SK-N-SH treated with all-trans-retinoic acid at 6 μM for 48 hours (cell line): ENCODE measurements at regions not wholly inside any gene's neighbourhood (a gene's known extent, or its start where the extent isn't known, plus 50 kb on each side); places are given as distances from the start of the nearest gene placed in this dataset.

Experiments
- ATAC-seq: fragments of 200-7000 bp; cut with Tn5 transposase; 3 replicates; pipeline ENCODE4 v1.9.1; 2020; ENCODE audit warnings: mild to moderate bottlenecking, moderate library complexity
- ARNTL ChIP-seq: fragments of 450-650 bp; formaldehyde crosslinking; IDR thresholded peaks from 2 replicates; pipeline ENCODE4 v1.5.0; 2020; ENCODE audit warnings: low read depth, mild to moderate bottlenecking, moderate library complexity, borderline replicate concordance
- BACH2 ChIP-seq: fragments of 250-450 bp; sonication (Bioruptor Pico); IDR thresholded peaks from 2 replicates; pipeline ENCODE4 v1.9.0; 2021; ENCODE audit warnings: mild to moderate bottlenecking, borderline replicate concordance
- CSDC2 ChIP-seq: fragments of 250-450 bp; sonication (Bioruptor Pico); IDR thresholded peaks from 2 replicates; pipeline ENCODE4 v1.5.0; 2020; ENCODE audit warnings: mild to moderate bottlenecking, moderate library complexity
- CSRNP3 ChIP-seq: fragments of 250-450 bp; sonication (Bioruptor Pico); IDR thresholded peaks from 2 replicates; pipeline ENCODE4 v1.5.1; 2021; ENCODE audit warnings: mild to moderate bottlenecking, moderate library complexity
- ESRRG ChIP-seq: fragments of 250-450 bp; sonication (Bioruptor Pico); IDR thresholded peaks from 2 replicates; pipeline ENCODE4 v1.6.1; 2021; ENCODE audit warnings: mild to moderate bottlenecking
- GLIS3 ChIP-seq: fragments of 250-450 bp; sonication (Bioruptor Pico); IDR thresholded peaks from 2 replicates; pipeline ENCODE4 v1.5.0; 2020; ENCODE audit warnings: mild to moderate bottlenecking, moderate library complexity
- ISL1 ChIP-seq: fragments of 250-450 bp; sonication (Bioruptor Pico); IDR thresholded peaks from 2 replicates; pipeline ENCODE4 v2.1.2; 2022; ENCODE audit warnings: mild to moderate bottlenecking, moderate library complexity
- OSR1 ChIP-seq: fragments of 250-450 bp; sonication (Bioruptor Pico); IDR thresholded peaks from 2 replicates; pipeline ENCODE4 v1.8.0; 2022; ENCODE audit warnings: moderate library complexity, mild to moderate bottlenecking, inconsistent platforms
- POU6F1 ChIP-seq: fragments of 250-450 bp; sonication (Bioruptor Pico); IDR thresholded peaks from 2 replicates; pipeline ENCODE4 v1.8.0; 2021; ENCODE audit warnings: low read depth, mild to moderate bottlenecking, moderate library complexity, borderline replicate concordance
- PPARA ChIP-seq: fragments of 250-450 bp; sonication (Bioruptor Pico); IDR thresholded peaks from 2 replicates; pipeline ENCODE4 v1.5.0; 2020; ENCODE audit warnings: mild to moderate bottlenecking, borderline replicate concordance
- RARB ChIP-seq: fragments of 250-450 bp; sonication (Bioruptor Pico); IDR thresholded peaks from 2 replicates; pipeline ENCODE4 v1.8.0; 2021; ENCODE audit warnings: mild to moderate bottlenecking, moderate library complexity
- SNAI2 ChIP-seq: fragments of 250-450 bp; sonication (Bioruptor Pico); IDR thresholded peaks from 2 replicates; pipeline ENCODE4 v1.5.0; 2020; ENCODE audit warnings: mild to moderate bottlenecking, moderate library complexity
- TCF4 ChIP-seq: fragments of 250-450 bp; sonication (Bioruptor Pico); IDR thresholded peaks from 2 replicates; pipeline ENCODE4 v1.8.0; 2021; ENCODE audit warnings: mild to moderate bottlenecking, moderate library complexity, borderline replicate concordance
- TOX ChIP-seq: fragments of 250-450 bp; sonication (Bioruptor Pico); IDR thresholded peaks from 2 replicates; pipeline ENCODE4 v1.8.0; 2021; ENCODE audit warnings: mild to moderate bottlenecking, moderate library complexity, borderline replicate concordance
- TSHZ2 ChIP-seq: fragments of 250-450 bp; sonication (Bioruptor Pico); IDR thresholded peaks from 2 replicates; pipeline ENCODE4 v1.5.0; 2020; ENCODE audit warnings: mild to moderate bottlenecking, moderate library complexity
- ZC3H10 ChIP-seq: fragments of 250-450 bp; sonication (Bioruptor Pico); IDR thresholded peaks from 2 replicates; pipeline ENCODE4 v1.5.1; 2021; ENCODE audit warnings: mild to moderate bottlenecking, moderate library complexity
- ZFP3 ChIP-seq: fragments of 250-450 bp; sonication (Bioruptor Pico); IDR thresholded peaks from 2 replicates; pipeline ENCODE4 v1.5.0; 2020; ENCODE audit warnings: mild to moderate bottlenecking, moderate library complexity
- ZFP30 ChIP-seq: fragments of 450-650 bp; formaldehyde crosslinking; IDR thresholded peaks from 2 replicates; pipeline ENCODE4 v1.5.0; 2022; ENCODE audit warnings: mild to moderate bottlenecking, moderate library complexity
- ZNF565 ChIP-seq: fragments of 450-650 bp; formaldehyde crosslinking; conservative IDR thresholded peaks from 2 replicates; pipeline ENCODE4 v1.5.0; 2020; ENCODE audit warnings: low read depth, mild to moderate bottlenecking, moderate library complexity
- ZNF70 ChIP-seq: fragments of 450-650 bp; formaldehyde crosslinking; IDR thresholded peaks from 2 replicates; pipeline ENCODE4 v1.5.0; 2020; ENCODE audit warnings: mild to moderate bottlenecking, moderate library complexity
- ZNF8 ChIP-seq: fragments of 450-650 bp; formaldehyde crosslinking; IDR thresholded peaks from 2 replicates; pipeline ENCODE4 v1.5.0; 2020; ENCODE audit warnings: mild to moderate bottlenecking, moderate library complexity
- TF ChIP-seq, protein P1 (sequence below): fragments of 250-450 bp; sonication (Bioruptor Pico); IDR thresholded peaks from 2 replicates; pipeline ENCODE4 v1.8.0; 2020; ENCODE audit warnings: mild to moderate bottlenecking, moderate library complexity, borderline replicate concordance

- ATAC-seq = no peak
- TF ChIP-seq CSRNP3 (CRISPR knock-in tag) (no peak), RARB (CRISPR knock-in tag) (no peak), BACH2 (no peak), TOX (CRISPR knock-in tag) (no peak), ZFP3 (CRISPR knock-in tag) (no peak), PPARA (CRISPR knock-in tag) (no peak), ARNTL (CRISPR knock-in tag) (no peak), GLIS3 (no peak)
These were observed 197.7 kb downstream of the SLITRK6 start for GRCh38 chr13:85601526-85601925.

DNA sequence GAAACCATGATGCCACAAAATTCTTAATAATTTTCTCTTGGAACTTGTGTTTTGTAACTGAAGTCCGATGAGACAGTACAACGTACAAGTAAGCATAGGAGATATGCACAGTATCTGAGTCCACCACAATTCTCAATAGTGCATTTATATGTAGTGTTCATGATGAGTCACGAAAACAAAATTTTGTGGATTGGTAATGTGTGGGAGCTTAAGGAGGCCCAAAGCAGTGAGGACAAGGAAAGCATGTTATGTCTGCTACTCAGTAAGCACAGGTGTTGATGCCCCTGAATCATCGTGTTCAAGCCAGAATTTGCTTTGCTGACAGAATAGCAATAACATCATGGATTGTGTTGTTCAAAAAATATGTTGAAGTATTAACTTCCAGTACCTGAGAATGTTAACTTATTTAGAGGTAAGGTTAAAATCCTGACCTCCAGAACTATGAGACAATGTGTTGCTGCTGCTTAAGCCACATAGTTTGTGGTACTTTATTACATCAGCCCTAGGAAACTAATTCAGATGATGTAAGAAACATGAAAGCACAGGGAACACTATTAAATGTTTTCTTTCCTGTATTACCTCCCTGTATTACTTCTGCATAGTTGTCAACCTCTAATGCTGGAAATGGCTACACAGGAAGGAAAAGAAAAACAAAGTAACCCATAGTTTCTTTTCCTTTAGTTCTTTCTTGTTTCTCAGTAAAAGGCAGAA is 201.3 kb downstream of the SLITRK6 start:
- ATAC-seq = no peak
- no peak for TF ChIP-seq ZFP30 (CRISPR knock-in tag)
- TF ChIP-seq BACH2 = no peak
- no peak for TF ChIP-seq CSRNP3 (CRISPR knock-in tag)
- no peak for TF ChIP-seq GLIS3
- no peak for TF ChIP-seq POU6F1
- TF ChIP-seq, all 23 proteins: peak for 0

DNA sequence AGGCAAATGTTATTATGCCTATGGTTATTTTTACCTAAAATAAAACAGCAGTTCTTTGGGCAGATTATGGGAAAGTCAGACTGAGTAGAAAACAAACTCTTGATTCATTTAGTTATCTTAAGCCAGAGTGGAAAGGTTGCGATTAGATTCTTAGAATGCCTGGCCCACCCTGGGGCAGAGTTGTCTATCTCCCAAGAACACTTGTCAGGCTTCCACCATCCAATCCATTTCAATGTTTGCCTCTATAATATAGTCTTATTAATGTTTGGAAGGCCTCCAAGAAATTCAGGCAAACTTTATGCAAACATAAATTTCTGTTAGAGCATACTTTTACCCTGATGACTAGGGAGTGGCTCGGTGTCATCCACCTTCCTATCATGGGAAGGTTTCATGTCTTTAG is 207.0 kb downstream of the SLITRK6 start:
- TF ChIP-seq, protein P1, sequence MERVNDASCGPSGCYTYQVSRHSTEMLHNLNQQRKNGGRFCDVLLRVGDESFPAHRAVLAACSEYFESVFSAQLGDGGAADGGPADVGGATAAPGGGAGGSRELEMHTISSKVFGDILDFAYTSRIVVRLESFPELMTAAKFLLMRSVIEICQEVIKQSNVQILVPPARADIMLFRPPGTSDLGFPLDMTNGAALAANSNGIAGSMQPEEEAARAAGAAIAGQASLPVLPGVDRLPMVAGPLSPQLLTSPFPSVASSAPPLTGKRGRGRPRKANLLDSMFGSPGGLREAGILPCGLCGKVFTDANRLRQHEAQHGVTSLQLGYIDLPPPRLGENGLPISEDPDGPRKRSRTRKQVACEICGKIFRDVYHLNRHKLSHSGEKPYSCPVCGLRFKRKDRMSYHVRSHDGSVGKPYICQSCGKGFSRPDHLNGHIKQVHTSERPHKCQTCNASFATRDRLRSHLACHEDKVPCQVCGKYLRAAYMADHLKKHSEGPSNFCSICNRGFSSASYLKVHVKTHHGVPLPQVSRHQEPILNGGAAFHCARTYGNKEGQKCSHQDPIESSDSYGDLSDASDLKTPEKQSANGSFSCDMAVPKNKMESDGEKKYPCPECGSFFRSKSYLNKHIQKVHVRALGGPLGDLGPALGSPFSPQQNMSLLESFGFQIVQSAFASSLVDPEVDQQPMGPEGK (CRISPR knock-in tag) = no peak
- no peak for TF ChIP-seq ZFP3 (CRISPR knock-in tag)
- TF ChIP-seq ZC3H10 (CRISPR knock-in tag) = no peak
- TF ChIP-seq ISL1 = no peak
- TF ChIP-seq SNAI2 (CRISPR knock-in tag) = no peak
- no peak for TF ChIP-seq ZNF70
- no peak for TF ChIP-seq ZNF565
- no peak for TF ChIP-seq RARB (CRISPR knock-in tag)
- TF ChIP-seq CSDC2 (CRISPR knock-in tag) = no peak
- TF ChIP-seq GLIS3 = no peak
- TF ChIP-seq POU6F1 = no peak
- TF ChIP-seq TSHZ2 (CRISPR knock-in tag) = no peak
- TF ChIP-seq ARNTL (CRISPR knock-in tag) = no peak
- TF ChIP-seq TCF4 (CRISPR knock-in tag) = no peak
- TF ChIP-seq OSR1 (CRISPR knock-in tag) = no peak
- TF ChIP-seq TOX (CRISPR knock-in tag) = no peak
- TF ChIP-seq PPARA (CRISPR knock-in tag) = no peak
- TF ChIP-seq ESRRG (CRISPR knock-in tag) = no peak
- TF ChIP-seq ZNF8 (CRISPR knock-in tag) = no peak
- TF ChIP-seq, all 23 proteins: peak for 0
- ATAC-seq = no peak
